GM21717 (cell line): ENCODE measurements at regions not wholly inside any gene's neighbourhood (a gene's known extent, or its start where the extent isn't known, plus 50 kb on each side); places are given as distances from the start of the nearest gene placed in this dataset.
"Not testable (repeated sequence)": the region's sequence is repeated elsewhere in the genome, so short reads cannot be mapped to it uniquely, and the experiment has no call there.

Experiments used
- ATAC-seq: cut with Tn5 transposase; IDR thresholded peaks from one replicate; pipeline ENCODE4 v1.9.1; 2021; ENCODE audit warnings: mild to moderate bottlenecking, moderate library complexity; ENCODE audit not compliant: unreplicated experiment

DNA sequence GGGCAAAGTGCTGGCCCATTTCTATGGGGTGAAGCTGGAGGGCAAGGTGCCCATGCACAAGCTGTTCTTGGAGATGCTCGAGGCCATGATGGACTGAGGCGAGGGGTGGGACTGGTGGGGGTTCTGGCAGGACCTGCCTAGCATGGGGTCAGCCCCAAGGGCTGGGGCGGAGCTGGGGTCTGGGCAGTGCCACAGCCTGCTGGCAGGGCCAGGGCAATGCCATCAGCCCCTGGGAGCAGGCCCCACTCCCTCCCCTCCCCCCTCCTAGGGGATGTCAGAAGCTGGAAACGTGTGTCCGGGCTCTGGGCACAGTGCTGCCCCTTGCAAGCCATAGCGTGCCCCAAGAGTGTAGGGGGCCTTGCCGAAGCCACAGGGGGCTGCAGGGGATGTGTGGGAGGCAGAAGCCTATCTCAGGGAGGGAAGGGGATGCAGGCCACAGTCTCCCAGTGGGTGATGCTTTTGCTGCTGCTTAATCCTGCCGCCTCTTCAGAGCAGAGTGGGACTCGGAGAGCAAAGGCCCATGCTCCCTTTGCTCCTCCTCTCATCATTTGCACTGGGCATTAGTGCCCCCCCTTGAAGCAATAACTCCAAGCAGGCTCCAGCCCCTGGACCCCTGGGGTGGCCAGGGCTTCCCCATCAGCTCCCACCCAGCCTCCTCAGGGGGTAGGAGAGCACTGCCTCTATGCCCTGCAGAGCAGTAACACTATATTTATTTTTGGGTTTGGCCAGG, 85.2 kb downstream of the MRPL57 start:
- not testable (repeated sequence) for ATAC-seq

DNA sequence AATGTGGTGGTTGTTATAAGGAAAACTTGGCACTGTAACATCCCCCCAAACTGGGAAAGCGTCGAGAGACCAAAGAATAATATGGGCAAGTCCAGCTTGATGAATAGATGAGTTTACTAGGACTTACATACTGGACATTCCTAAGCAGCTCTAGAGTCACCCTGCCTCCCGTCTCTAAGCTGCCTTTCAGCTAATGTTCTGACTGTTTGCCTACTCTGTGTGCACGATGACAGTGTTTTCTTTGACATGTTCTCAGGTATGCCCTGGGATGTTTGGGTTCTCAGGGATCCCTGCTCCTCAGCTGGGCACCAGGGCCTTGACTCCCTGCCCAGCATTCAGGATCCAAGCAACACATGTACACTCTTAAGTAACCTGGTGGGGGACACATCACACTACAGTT, 87.5 kb downstream of the MRPL57 start:
- not testable (repeated sequence) for ATAC-seq

DNA sequence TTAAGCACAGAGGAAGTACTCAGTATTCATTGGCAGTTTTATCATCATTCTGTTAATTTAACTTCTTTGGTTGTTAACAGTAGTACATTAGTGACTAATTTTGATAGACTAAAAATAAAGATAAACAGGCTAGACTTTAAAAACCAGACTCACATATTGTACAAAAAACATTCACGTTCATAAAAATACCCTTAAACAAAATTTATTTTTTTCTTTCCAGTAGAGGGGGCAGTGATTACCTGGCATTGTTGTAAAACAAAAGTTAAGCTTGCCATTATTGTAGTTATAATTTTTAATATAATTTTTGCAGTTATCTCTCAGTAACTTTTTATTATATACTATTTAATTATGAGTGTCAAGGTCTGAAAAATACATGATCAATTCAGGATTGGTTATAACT, 92.0 kb downstream of the MRPL57 start:
- not testable (repeated sequence) for ATAC-seq

DNA sequence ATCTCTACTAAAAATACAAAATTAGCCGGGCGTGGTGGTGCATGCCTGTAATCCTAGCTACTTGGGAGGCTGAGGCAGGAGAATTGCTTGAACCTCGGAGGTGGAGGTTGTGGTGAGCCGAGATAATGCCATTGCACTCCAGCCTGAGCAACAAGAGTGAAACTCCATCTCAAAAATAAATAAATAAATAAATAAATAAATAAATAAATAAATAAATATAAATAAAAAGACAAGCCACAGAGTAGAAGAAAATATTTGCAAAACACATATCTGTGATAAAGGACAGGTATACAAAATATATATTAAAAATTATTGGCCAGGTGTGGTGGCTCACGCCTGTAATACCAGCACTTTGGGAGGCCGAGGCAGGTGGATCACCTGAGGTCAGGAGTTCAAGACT, 96.0 kb downstream of the MRPL57 start:
- ATAC-seq: not testable (repeated sequence)

DNA sequence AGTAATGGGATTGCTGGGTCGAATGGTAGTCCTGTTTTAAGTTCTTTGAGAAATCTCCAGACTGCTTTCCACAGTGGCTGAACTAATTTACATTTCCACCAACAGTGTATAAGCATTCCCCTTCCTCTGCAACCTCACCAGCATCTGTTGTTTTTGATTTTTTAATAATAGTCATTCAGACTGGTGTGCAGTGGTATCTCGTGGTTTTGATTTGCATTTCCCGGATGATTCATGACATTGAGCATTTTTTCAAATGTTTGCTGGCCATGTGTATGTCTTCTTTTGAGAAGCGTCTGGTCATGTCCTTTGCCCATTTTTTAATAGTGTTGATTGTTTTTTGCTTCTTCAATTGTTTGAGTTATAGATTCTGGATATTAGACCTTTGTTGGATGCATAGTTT, 98.0 kb downstream of the MRPL57 start:
- ATAC-seq: not testable (repeated sequence)

DNA sequence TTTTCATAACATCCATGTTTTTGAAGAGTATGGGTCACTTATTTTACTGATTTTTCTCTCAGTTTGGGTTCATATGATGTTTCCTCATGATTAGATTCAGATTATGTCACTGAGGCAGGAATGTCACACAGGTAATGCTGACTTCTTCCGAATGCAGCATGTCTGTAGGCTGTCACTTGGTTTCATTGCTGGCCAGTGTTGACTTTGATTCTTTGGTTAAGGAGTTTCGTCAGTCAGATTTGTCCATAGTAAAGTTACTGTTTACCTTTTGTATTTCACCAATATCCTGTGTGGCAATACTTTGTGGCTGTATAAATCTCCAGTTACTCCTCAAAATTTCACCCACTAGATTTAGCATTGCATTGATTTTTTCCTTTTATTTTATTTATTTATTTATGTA, 105.6 kb downstream of the MRPL57 start:
- no peak for ATAC-seq

DNA sequence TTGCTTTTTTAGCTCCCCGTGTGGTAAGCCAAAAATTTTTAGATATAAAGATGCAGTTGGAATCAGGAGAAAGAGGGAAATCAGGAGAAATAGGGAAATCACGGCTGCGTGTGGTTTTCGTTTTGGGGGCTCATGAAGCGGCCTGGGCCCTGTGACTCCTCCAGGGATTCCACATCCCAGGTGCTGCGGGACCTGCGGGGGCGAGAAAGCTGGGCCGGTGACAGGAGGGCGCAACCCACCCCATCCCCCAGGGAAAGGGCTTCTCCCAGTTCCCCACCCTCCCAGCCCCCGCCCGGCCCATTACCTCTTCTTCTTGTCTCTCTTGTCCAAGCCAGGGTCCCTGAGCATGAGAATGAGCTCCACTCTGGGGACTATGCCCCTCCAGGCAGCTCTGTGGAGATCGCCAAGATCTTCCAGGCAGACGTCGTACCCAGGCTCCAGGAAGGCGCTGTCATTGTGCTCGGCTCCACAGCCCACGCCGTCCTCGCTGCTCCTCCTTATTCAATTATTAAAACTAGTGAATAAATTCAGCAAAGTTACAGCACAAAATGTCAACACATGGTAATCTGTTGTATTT, 111.0 kb downstream of the MRPL57 start:
- ATAC-seq: no peak

DNA sequence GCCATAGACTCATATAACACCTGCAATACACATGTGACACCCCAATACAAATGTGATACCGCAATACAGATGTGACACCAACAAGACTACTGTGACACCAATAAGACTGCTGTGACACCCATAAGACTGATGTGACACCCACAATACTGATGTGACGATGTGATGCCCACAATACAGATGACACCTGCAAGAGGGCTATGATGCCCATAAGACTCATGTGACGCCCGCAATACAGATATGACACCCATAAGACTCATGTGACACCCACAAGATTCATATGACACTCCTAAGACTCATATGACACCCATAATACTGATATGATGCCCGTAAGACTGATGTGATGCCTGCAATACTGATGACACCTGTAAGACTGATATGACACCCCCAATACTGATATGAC, 113.0 kb downstream of the MRPL57 start:
- no peak for ATAC-seq

DNA sequence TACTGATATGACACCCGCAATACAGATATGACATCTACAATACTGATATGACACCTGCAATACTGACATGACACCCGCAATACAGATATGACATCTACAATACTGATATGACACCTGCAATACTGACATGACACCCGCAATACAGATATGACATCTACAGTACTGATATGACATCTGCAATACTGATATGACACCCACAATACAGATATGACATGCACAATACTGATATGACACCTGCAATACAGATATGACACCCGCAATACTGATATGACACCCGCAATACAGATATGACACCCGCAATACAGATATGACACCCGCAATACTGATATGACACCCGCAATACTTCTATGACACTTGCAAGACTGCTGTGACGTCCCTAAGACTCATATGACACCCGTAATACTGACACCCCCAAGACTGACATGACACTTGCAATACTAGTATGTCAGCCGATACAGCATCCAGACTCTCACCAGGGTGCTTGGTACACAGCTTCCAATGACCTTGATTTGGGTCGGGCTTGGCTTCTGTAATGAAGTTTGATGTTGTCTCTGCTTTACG, 114.1 kb downstream of the MRPL57 start:
- ATAC-seq: not testable (repeated sequence)

DNA sequence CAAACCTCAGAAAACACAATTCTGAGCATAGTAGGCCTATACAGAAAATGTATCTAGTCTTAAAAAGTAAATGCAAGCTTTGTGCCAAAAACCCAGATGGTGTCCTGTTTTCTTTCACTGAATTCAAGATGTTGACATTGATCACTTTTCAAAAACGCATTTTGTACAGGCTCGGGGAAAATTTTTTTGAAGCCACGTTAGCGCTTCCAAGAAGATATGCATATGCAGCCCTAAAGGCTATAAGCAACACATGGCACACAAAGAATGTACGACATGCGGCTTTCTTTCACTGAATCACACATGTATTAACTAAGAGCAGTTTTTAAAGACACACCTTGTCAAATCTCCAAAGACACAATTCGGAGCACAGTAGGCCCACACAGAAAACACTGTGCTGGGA, 115.4 kb downstream of the MRPL57 start:
- ATAC-seq: no peak

DNA sequence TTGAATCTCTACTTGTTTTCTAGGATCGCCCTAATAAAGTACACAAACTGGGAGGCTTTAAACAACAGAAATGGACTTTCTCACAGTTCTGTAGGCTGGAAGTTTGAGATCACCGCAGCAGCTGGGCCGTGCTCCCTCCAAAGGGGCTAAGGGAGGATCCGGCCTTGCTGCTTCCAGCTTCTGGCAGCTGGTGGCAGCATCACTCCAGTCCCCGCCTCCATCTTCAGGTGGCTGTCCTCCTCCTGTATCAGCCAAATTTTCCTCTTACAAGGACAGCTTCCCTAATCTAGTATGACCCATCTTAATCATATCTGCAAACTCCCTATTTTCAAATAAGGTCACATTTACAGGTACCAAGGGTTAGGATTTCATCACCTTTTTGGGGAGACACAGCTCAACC, 120.5 kb downstream of the MRPL57 start:
- ATAC-seq: peak; percentile 38

DNA sequence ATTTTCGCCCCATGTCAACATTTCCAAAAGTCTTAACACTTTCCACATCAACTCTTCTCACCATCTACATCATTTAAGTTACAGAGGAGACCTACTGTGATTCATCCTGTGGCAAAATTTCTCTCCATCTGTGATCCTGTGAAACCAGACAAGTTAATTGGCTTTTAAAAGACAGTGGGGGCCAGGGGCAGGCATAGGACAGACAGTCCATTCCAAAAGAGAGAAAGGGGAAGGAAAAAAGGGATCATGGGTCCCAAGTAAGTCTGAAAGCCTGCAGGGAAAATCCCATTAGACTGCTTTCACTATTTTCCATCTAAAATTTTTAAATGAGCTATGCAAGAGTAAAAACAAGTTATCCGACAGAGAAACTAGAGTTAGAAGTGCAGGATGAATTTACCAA, 121.0 kb downstream of the MRPL57 start:
- no peak for ATAC-seq

DNA sequence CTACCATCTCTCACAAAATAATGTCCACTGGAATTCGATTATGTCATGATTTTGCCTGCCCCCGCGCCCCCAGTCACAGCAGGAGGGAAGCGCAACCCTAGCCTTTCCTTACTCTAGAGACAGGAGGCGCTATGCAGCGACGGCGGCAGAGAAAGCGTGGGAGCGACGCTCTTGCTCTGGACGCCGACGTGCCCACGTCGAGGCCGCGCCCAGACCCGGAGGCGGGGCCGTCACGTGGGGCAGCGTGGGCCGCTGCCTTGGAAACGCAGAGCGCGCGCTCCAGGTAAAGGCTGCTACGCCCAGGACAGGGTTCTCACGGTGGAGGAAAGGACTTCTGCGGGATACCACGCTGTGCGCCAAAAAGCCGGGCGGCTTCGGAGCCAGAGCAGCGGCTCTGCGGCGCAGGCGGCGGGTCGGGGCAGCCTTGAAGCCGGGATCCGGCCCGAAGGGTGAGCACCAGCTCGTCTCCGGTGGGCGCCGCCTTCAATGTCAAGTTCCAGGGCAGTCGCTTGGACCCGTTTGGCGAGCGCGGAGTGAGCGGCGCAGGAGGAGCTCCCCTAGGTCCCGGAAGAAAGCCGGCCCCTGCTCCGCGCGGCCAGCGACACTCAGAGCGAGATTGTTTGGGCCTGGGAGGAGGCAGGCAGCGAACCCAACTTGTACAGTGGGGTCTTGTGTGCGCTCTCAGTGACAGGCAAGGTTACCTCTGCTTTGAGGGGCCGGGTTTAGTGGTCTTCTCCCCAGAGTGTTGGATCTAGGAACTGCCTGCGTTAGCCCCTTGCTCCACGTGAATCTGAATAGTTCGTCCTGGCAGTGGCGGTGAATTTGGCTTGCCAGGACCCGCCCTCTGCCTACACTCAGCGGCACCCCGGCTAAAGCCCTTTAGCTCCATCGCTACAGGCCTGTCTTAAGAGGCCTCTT, 121.7 kb downstream of the MRPL57 start:
- peak; percentile 93 for ATAC-seq

DNA sequence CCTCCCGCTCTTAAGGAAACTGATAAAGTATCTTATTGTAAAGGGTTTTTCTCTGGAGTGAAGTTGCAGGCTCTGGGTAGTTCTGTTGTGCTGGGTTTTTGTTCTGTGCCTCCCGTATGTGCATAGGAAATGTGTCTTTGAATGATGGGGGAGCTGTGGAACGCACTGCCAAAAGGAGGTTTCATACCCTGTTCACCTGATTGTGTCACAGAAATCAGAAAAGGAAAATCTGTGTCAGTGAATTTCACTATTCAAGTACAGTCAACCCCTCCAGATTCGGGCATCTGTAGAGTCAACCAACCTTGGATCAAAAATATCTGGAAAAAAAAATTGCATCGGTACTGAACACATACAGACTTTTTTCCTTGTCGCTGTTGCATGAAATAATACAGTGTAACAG, 127.8 kb downstream of the MRPL57 start:
- ATAC-seq: no peak

DNA sequence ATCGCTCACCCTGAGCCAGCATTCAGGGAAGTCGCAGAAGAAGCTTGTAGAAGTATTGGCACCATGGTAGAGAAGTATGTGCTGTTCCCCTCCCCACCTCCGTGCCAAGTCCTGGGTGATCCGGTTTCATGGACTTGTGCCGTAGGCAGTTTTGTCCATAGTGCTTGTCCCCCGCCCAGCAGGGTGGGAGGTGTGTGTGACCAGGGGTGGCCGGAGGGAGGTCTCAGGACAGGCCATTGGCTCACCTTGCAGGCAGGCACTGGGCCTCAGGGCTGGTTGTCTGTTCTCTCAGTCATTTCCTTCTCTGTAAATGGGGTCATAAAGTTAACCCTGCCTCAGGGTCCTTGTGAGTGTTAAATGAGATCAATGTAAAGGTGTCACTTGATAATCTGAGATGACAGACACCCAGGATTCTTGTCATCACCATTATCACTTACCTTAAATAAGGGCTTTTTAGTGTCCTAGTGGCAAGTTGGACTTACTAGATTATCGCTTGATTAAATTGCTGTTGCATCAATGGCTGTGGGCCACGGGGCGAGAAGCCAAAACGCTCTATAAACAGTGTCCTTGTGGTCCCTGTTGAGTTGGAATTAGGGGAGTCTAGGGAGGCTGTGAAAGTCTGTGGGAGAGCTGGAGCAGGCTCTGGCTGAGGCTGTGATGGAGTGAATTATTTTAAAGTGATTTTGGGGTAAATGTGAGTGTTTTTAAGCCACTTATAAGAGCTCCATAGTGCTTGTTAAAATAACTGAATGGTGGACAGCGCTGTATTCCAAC, 130.0 kb downstream of the MRPL57 start:
- not testable (repeated sequence) for ATAC-seq

DNA sequence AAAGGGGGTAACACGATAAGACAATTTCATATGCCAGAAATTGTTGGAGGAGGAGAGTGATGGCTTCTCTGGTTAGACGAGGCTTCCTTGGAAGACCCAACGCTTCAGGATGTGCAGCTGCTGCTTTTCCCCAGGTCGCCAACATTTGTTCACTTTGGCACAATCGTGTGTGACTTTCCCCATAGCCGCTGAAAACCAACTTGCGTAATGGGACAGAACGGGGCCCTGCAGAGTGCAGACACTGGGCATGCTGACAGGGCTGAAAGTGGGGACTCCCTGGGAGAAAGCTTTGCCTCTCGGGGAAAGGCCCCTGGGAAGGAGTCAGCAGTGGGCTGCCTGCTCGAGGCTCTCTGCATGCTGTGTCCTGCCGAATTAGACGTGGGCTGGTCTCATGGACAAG, 130.7 kb downstream of the MRPL57 start:
- not testable (repeated sequence) for ATAC-seq

DNA sequence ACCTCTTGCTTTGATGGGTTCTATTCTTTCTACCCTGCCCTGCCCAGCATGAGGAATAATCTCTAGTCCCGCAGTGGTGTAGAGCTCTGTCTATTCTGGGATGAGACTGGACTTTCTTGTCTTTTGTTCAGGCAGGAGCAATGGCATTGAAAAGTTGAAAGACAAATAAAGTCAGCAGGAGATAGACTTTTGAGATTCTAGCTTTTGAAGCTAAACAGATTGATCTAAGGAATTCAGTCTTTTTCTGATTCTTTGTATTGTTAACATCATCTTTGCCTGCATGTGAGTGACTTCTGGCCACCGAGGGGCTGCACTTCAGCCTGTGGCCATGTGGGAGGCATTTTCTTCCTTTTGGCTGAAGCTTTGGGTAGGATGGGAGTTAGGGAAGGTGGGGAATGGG, 132.4 kb downstream of the MRPL57 start:
- ATAC-seq: no peak

DNA sequence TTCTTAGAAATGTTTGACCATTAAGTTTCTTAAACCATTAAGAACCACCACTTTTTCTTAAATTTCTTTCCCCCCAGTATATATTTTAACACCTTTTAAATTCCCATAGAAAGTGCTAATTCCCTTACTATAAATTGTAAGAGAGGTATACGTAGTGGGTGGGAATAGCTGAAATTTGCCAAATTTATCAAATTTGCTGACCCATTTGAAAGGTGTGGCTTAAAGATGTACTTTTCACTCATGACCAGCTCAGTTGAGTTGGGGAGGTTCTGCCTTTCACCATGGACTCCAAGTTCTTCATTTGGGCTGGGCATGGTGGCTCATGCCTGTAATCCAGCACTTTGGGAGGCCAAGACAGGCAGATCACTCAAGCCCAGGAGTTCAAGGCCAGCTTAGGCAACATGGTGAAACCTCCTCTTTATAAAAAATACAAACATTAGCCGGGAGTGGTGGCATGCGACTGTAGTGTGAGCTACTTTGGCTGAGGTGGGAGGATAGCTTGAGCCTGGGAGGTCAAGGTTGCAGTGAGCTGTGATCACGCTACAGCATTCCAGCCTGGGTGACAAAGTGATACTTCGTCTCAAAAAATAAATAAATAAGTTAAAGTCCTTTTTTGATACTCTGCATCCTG, 133.2 kb downstream of the MRPL57 start:
- no peak for ATAC-seq

DNA sequence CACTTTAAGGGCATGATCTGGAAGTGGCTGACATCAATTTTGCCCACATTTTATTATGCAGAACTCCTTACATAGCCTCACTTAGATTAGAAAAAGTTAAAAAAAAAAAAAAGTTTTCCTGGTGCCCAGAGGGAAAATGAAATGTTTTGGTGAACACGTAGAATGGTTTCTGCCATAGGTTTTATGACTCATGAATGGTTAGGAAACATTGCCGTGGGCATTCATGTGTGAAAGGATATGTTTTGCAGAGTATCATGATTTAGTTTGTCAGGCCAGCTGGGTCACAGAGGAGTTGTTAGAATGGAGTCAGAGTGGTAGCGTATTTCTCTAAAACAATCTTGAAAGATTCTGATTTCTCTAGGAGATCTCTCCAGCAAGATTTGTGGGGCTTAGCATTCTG, 133.8 kb downstream of the MRPL57 start:
- ATAC-seq: no peak

DNA sequence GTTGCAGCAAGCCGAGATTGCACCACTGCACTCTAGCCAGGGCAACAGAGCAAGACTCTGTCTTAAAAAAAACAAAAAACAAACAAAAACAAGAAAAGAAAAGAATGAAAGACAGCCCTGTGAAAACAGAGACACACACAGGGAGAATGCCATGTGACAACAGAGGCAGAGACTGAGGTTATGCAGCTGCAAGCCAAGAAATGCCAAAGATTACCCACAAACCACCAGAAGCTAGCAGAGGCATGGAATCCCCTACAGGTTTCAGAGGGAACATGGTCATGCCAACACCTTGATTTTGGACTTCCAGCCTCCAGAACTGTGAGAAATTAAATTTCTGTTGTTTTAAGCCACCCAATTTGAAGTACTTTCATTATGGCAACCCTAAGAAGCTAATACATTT, 138.5 kb downstream of the MRPL57 start:
- ATAC-seq: not testable (repeated sequence)
